A549 (cell line): ENCODE measurements at regions not wholly inside any gene's neighbourhood (a gene's known extent, or its start where the extent isn't known, plus 50 kb on each side); places are given as distances from the start of the nearest gene placed in this dataset.

Experiments
- ATAC-seq, 2 experiments: fragments of 200-7000 bp in 1 of 2; fragments of >200 bp in 1 of 2; cut with Nextera tagmentation in 1 of 2; cut with Tn5 transposase in 1 of 2; 3 replicates each; pipeline versions ENCODE4 v1.8.0 to v1.9.1; 2018 to 2020; ENCODE audit warnings: mild to moderate bottlenecking in 1 of 2, moderate library complexity in 1 of 2
- CTCF ChIA-PET: fragments of 300-600 bp; sonication (Branson Sonifier 250); formaldehyde crosslinking; extraction: SDS; loops from one replicate; lab custom pipeline; 2021; ENCODE audit warnings: antibody characterized with exemption, inconsistent platforms; lab: Yijun Ruan, JAX
- POLR2A ChIA-PET: fragments of 350-600 bp; formaldehyde crosslinking; extraction: SDS; loops from one replicate; lab custom pipeline; 2021; ENCODE audit warnings: antibody characterized with exemption, inconsistent platforms; lab: Yijun Ruan, JAX
- DNase-seq, 2 experiments: peaks; one replicate each; pipeline versions ENCODE4 v3.0.0 to v3.0.0-alpha.2; 2011 to 2016; ENCODE audit warnings: low read depth in 1 of 2, low spot score in 1 of 2
- FAIRE-seq: peaks from 2 replicates; lab custom pipeline; 2011; peaks lifted over from hg19 to GRCh38; lab: Jason Lieb, UNC
- H3K27ac ChIP-seq, 2 experiments: fragments of >200 bp; sonication (Bioruptor Twin); formaldehyde crosslinking; 3 replicates each; pipeline ENCODE4 v1.5.1; 2016 to 2017
- H3K4me1 ChIP-seq: fragments of >200 bp; sonication (Bioruptor Twin); formaldehyde crosslinking; 3 replicates; pipeline ENCODE4 v1.6.1; 2016
- H3K4me2 ChIP-seq: fragments of >200 bp; sonication (Bioruptor Twin); formaldehyde crosslinking; 3 replicates; pipeline ENCODE4 v1.6.1; 2016
- H3K4me3 ChIP-seq: fragments of >200 bp; sonication (Bioruptor Twin); formaldehyde crosslinking; 3 replicates; pipeline ENCODE4 v1.5.1; 2016
- H3K9me3 ChIP-seq: fragments of >200 bp; sonication (Bioruptor Twin); formaldehyde crosslinking; 3 replicates; pipeline ENCODE4 v1.6.1; 2016
- BHLHE40 ChIP-seq: IDR thresholded peaks from 2 replicates; pipeline ENCODE4 v1.6.1; 2012; ENCODE audit warnings: low read depth, low read length, inconsistent platforms
- CBX8 ChIP-seq: fragments of 200-600 bp; sonication (generic); IDR thresholded peaks from 2 replicates; pipeline ENCODE4 v1.6.1; 2016
- CHD2 ChIP-seq: fragments of 150-350 bp; IDR thresholded peaks from 2 replicates; pipeline ENCODE4 v1.6.1; 2014; ENCODE audit warnings: low read length; ENCODE audit not compliant: partially characterized antibody
- CTCF ChIP-seq: fragments of >200 bp; sonication (Bioruptor Twin); formaldehyde crosslinking; IDR thresholded peaks from 3 replicates; pipeline ENCODE4 v1.5.1; 2016
- FOSB ChIP-seq: fragments of 250-450 bp; sonication (Bioruptor Pico); IDR thresholded peaks from 2 replicates; pipeline ENCODE4 v1.5.0; 2020; ENCODE audit warnings: mild to moderate bottlenecking, moderate library complexity
- GATA3 ChIP-seq: IDR thresholded peaks from 2 replicates; pipeline ENCODE4 v1.6.1; 2012; ENCODE audit warnings: borderline replicate concordance
- HEYL ChIP-seq: fragments of 250-450 bp; sonication (Bioruptor Pico); IDR thresholded peaks from 2 replicates; pipeline ENCODE4 v1.8.0; 2021; ENCODE audit warnings: mild to moderate bottlenecking, moderate library complexity
- HOXA7 ChIP-seq: fragments of 250-450 bp; sonication (Bioruptor Pico); IDR thresholded peaks from 2 replicates; pipeline ENCODE4 v1.5.0; 2020; ENCODE audit warnings: mild to moderate bottlenecking, moderate library complexity
- KDM1A ChIP-seq: fragments of 200-600 bp; sonication (generic); IDR thresholded peaks from 2 replicates; pipeline ENCODE4 v1.6.1; 2016; ENCODE audit warnings: low read depth, mild to moderate bottlenecking
- MAFK ChIP-seq: fragments of 450-650 bp; IDR thresholded peaks from 2 replicates; pipeline ENCODE4 v1.6.1; 2014; ENCODE audit not compliant: partially characterized antibody
- MYC ChIP-seq: IDR thresholded peaks from 2 replicates; pipeline ENCODE4 v1.6.1; 2012; ENCODE audit warnings: mild to moderate bottlenecking, inconsistent platforms, low read length, improper control_type of control experiment, borderline replicate concordance
- NFE2L2 ChIP-seq: fragments of 150-350 bp; conservative IDR thresholded peaks from 2 replicates; pipeline ENCODE4 v1.6.1; 2014; ENCODE audit warnings: low read length
- POLR2A ChIP-seq: IDR thresholded peaks from 2 replicates; pipeline ENCODE4 v1.6.1; 2012; ENCODE audit warnings: mild to moderate bottlenecking, low read length
- RAD21 ChIP-seq, 2 experiments: fragments of >200 bp in 1 of 2; sonication (Bioruptor Twin) in 1 of 2; formaldehyde crosslinking in 1 of 2; IDR thresholded peaks in 1 of 2; conservative IDR thresholded peaks in 1 of 2; 2 replicates in 1 of 2; 3 replicates in 1 of 2; pipeline ENCODE4 v1.6.1; 2012 to 2018; ENCODE audit warnings: inconsistent platforms in 1 of 2
- SREBF2 ChIP-seq: fragments of 450-650 bp; IDR thresholded peaks from 2 replicates; pipeline ENCODE4 v1.6.1; 2014; ENCODE audit warnings: mild to moderate bottlenecking, moderate library complexity
- TP53 ChIP-seq: fragments of 250-450 bp; sonication (Bioruptor Pico); IDR thresholded peaks from 2 replicates; pipeline ENCODE4 v1.5.0; 2021; ENCODE audit warnings: mild to moderate bottlenecking, moderate library complexity
- USF2 ChIP-seq: fragments of 450-650 bp; IDR thresholded peaks from 2 replicates; pipeline ENCODE4 v1.6.1; 2014; ENCODE audit warnings: antibody characterized with exemption
- WGBS: methylation state at CpG from one replicate; pipeline ENCODE4 v1.1.6; 2017; ENCODE audit errors: missing lambda C conversion rate; 5-methylcytosine and 5-hydroxymethylcytosine counted together
- TF ChIP-seq, protein P1 (sequence below): fragments of >200 bp; sonication (Bioruptor Twin); formaldehyde crosslinking; IDR thresholded peaks from 3 replicates; pipeline ENCODE4 v1.6.1; 2016
- TF ChIP-seq, protein P2 (sequence below): fragments of 250-450 bp; sonication (Bioruptor Pico); IDR thresholded peaks from 2 replicates; pipeline ENCODE4 v1.5.0; 2020; ENCODE audit warnings: low read depth, mild to moderate bottlenecking, moderate library complexity
- TF ChIP-seq, protein P3 (sequence below): fragments of 150-350 bp; IDR thresholded peaks from 2 replicates; pipeline ENCODE4 v1.6.1; 2014; ENCODE audit warnings: low read depth, mild to moderate bottlenecking, low read length
- TF ChIP-seq, protein P4 (sequence below): fragments of 200-600 bp; sonication (generic); IDR thresholded peaks from 2 replicates; pipeline ENCODE4 v1.6.1; 2016; ENCODE audit warnings: antibody characterized with exemption, mild to moderate bottlenecking, moderate library complexity
- TF ChIP-seq, protein P5 (sequence below): IDR thresholded peaks from 2 replicates; pipeline ENCODE4 v1.6.1; 2012; ENCODE audit warnings: low read depth, borderline replicate concordance

DNA sequence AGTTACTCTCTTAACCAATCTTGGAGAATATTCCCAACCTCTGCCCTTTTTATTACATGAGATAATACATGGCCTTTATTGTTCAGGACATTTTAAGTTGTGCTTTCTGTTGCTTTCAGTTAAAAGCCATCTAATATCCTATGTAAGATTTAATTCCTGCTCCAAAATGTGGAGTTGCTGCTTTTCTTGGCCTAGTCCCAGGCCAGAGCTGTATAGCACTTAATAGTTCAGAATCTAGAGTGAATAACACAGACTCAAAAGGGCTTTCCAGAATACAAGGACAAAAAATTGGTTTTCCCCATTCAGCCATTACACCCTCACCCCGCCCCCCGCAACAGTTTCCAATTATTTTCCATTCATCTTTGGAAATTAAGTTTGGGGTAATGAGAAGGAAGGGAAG, 144.3 kb upstream of the SMAD1 start (continued):
- no peak for TF ChIP-seq CTCF
- TF ChIP-seq BHLHE40, result no peak
- TF ChIP-seq HOXA7 (CRISPR knock-in tag), result no peak
- no peak for TF ChIP-seq MYC
- TF ChIP-seq, protein P1, sequence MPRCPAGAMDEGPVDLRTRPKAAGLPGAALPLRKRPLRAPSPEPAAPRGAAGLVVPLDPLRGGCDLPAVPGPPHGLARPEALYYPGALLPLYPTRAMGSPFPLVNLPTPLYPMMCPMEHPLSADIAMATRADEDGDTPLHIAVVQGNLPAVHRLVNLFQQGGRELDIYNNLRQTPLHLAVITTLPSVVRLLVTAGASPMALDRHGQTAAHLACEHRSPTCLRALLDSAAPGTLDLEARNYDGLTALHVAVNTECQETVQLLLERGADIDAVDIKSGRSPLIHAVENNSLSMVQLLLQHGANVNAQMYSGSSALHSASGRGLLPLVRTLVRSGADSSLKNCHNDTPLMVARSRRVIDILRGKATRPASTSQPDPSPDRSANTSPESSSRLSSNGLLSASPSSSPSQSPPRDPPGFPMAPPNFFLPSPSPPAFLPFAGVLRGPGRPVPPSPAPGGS, result no peak
- no peak for TF ChIP-seq POLR2A
- no peak for TF ChIP-seq FOSB

GRCh38 chr4:145333786-145334185, 147.9 kb upstream of the SMAD1 start:
- no peak for ATAC-seq
- WGBS, result 70% methylated on average over 3 of the region's 3 CpGs
- DNase-seq, result no peak
- H3K4me3 ChIP-seq, result no peak overlapping the region
- ChIA-PET POLR2A (no interaction called here), CTCF (no interaction called here)
- FAIRE-seq, result no peak
- no peaks in the 10 kb centered on the region for H3K9me3 ChIP-seq
- TF ChIP-seq GATA3, result no peak
- TF ChIP-seq, protein P2, sequence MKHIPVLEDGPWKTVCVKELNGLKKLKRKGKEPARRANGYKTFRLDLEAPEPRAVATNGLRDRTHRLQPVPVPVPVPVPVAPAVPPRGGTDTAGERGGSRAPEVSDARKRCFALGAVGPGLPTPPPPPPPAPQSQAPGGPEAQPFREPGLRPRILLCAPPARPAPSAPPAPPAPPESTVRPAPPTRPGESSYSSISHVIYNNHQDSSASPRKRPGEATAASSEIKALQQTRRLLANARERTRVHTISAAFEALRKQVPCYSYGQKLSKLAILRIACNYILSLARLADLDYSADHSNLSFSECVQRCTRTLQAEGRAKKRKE, result no peak
- no peak for TF ChIP-seq CHD2
- TF ChIP-seq MYC, result no peak
- TF ChIP-seq HEYL (CRISPR knock-in tag), result no peak
- TF ChIP-seq KDM1A, result no peak
- H3K4me2 ChIP-seq, result no peak overlapping the region
- no peak overlapping the region for H3K27ac ChIP-seq
- no peaks in the 10 kb centered on the region for H3K4me1 ChIP-seq

- H3K9me3 ChIP-seq, result no peaks in the 10 kb centered on the region
- ChIA-PET CTCF (no interaction called here), POLR2A (no interaction called here)
- DNase-seq (no peak), ATAC-seq (no peak), FAIRE-seq (no peak)
- no peak overlapping the region for H3K27ac ChIP-seq
- no peak overlapping the region for H3K4me2 ChIP-seq
- 35% methylated on average over 2 of the region's 2 CpGs for WGBS
- H3K4me1 ChIP-seq, result no peaks in the 10 kb centered on the region
- no peak overlapping the region for H3K4me3 ChIP-seq
- TF ChIP-seq RAD21 (conservative IDR thresholded peaks at IDR 0.05 in 1 of 2, IDR thresholded peaks at IDR 0.05 in 1 of 2) (no peak), USF2 (no peak), CBX8 (no peak), SREBF2 (no peak), MYC (no peak), HEYL (CRISPR knock-in tag) (no peak), NFE2L2 (no peak), MAFK (no peak), TP53 (no peak), FOSB (no peak), HOXA7 (CRISPR knock-in tag) (no peak)
- TF ChIP-seq, protein P3, sequence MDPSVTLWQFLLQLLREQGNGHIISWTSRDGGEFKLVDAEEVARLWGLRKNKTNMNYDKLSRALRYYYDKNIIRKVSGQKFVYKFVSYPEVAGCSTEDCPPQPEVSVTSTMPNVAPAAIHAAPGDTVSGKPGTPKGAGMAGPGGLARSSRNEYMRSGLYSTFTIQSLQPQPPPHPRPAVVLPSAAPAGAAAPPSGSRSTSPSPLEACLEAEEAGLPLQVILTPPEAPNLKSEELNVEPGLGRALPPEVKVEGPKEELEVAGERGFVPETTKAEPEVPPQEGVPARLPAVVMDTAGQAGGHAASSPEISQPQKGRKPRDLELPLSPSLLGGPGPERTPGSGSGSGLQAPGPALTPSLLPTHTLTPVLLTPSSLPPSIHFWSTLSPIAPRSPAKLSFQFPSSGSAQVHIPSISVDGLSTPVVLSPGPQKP, result no peak
- TF ChIP-seq, protein P4, sequence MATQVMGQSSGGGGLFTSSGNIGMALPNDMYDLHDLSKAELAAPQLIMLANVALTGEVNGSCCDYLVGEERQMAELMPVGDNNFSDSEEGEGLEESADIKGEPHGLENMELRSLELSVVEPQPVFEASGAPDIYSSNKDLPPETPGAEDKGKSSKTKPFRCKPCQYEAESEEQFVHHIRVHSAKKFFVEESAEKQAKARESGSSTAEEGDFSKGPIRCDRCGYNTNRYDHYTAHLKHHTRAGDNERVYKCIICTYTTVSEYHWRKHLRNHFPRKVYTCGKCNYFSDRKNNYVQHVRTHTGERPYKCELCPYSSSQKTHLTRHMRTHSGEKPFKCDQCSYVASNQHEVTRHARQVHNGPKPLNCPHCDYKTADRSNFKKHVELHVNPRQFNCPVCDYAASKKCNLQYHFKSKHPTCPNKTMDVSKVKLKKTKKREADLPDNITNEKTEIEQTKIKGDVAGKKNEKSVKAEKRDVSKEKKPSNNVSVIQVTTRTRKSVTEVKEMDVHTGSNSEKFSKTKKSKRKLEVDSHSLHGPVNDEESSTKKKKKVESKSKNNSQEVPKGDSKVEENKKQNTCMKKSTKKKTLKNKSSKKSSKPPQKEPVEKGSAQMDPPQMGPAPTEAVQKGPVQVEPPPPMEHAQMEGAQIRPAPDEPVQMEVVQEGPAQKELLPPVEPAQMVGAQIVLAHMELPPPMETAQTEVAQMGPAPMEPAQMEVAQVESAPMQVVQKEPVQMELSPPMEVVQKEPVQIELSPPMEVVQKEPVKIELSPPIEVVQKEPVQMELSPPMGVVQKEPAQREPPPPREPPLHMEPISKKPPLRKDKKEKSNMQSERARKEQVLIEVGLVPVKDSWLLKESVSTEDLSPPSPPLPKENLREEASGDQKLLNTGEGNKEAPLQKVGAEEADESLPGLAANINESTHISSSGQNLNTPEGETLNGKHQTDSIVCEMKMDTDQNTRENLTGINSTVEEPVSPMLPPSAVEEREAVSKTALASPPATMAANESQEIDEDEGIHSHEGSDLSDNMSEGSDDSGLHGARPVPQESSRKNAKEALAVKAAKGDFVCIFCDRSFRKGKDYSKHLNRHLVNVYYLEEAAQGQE, result no peak
- TF ChIP-seq, protein P5, sequence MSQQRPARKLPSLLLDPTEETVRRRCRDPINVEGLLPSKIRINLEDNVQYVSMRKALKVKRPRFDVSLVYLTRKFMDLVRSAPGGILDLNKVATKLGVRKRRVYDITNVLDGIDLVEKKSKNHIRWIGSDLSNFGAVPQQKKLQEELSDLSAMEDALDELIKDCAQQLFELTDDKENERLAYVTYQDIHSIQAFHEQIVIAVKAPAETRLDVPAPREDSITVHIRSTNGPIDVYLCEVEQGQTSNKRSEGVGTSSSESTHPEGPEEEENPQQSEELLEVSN, result no peak
- TF ChIP-seq, protein P2, result no peak
Observed at GRCh38 chr4:145326491-145326890, 146.1 kb upstream of the OTUD4 start.
